Neural progenitor cell (in vitro differentiated cells): ENCODE measurements at regions not wholly inside any gene's neighbourhood (a gene's known extent, or its start where the extent isn't known, plus 50 kb on each side); places are given as distances from the start of the nearest gene placed in this dataset.

Experiments used
- EZH2 ChIP-seq: fragments of 200-600 bp; sonication (generic); IDR thresholded peaks from 2 replicates; pipeline ENCODE4 v1.6.1; 2017; ENCODE audit warnings: antibody characterized with exemption, mild to moderate bottlenecking, moderate library complexity
- TF ChIP-seq, protein P1 (sequence below): fragments of 200-600 bp; sonication (generic); IDR thresholded peaks from 2 replicates; pipeline ENCODE4 v1.5.1; 2017; ENCODE audit warnings: antibody characterized with exemption, mild to moderate bottlenecking

DNA sequence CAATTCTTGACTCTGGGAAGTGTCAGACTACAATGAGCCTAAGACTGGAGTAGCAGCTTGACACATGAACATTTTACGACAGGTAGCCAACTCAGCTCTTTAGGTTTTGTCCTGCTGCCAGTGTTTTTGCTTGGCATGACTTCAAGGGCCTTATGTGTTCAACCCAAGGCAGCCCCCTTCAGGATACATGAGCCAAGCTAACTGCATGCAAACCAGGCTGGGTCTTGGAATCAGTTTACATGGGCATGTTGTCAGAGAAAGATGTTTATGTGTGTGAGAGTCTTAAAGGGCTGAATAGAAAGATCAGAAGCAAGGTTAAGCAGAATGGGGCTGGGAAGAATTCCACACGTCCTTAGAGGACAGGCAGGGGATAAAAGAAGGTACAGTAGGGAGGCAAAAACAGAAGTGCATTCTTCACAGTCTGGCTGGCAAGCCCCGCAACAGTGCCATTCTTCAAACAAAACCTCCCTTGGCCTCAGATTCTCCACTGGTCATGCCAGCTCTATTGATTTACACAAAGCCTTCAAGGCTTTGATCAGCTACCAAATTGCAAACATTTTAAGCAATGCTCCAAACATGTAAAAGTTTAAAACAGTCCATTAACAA is 97.3 kb downstream of the NKX6-1 start:
- TF ChIP-seq, protein P1, sequence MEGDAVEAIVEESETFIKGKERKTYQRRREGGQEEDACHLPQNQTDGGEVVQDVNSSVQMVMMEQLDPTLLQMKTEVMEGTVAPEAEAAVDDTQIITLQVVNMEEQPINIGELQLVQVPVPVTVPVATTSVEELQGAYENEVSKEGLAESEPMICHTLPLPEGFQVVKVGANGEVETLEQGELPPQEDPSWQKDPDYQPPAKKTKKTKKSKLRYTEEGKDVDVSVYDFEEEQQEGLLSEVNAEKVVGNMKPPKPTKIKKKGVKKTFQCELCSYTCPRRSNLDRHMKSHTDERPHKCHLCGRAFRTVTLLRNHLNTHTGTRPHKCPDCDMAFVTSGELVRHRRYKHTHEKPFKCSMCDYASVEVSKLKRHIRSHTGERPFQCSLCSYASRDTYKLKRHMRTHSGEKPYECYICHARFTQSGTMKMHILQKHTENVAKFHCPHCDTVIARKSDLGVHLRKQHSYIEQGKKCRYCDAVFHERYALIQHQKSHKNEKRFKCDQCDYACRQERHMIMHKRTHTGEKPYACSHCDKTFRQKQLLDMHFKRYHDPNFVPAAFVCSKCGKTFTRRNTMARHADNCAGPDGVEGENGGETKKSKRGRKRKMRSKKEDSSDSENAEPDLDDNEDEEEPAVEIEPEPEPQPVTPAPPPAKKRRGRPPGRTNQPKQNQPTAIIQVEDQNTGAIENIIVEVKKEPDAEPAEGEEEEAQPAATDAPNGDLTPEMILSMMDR = peak; percentile 11
- no peak for TF ChIP-seq EZH2
